ENCODE measurements at regions not wholly inside any gene's neighbourhood (a gene's known extent, or its start where the extent isn't known, plus 50 kb on each side); places are given as distances from the start of the nearest gene placed in this dataset.

DNA sequence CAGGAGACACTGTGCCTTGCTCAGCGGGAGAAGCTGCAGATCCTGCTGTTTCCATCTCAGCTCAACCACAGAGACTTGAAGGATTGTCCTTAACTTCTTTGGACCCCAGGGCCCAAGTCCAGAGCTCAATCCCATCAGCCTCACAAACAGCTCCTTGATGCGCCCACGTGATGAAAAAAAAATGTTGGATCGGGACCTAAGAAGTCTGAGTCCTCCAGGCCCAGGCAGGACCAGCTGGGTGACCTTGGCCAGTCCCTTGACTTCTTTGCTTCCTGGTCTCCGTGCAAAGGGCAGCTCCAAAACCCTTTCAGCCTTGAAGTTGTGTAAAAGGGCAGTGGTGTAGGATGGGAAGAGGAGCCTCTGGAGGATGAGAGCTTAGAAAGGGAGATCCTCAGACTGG lies 175.5 kb downstream of the ZFP36L2 start:
- no peak for DNase-seq

DNA sequence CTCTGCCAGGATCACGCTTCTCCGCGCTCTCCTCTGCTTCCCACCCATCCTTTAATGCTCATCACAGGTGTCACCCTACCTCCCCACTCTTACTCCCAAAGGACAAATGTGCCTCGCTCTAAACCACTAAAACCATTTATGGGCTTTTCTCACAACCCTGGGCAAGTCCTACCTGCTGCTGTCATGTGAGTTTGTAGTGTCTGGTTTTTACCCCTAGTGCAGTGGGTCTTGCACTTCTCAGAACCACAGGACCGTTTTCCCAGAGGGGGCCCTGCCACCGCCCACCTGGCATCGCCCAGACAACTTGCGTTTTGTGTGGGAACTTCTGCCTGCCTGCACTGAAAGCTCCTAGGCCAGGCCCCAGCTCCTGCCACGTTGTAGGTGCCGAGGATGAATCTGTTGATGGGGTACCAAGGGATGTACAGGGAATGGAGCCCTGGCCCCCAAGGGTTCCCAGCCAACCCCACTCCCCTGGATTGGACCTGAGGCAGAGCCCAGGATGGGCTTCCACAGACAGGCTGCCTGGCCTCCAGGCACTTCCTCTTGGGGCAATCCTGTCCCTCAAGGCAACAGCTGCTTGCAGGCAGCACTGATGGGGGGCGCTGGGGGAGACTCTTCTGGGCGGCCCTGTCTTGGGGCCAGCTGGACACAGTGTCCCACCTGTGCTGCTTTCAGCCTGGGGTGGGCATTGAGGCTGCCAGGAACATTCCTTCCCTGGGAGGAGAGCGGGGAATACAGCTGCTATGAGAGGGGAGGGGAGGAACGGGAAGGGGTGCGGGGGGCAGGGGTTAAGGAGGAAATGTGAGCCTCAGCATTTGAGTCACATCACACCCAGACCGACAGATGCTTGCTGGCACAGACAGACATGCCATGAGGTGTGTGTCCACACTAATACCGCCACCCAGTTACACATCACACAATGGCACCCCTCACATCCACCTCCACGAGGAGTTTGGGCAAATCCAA lies 176.3 kb downstream of the ZFP36L2 start:
- DNase-seq, result no peak

DNA sequence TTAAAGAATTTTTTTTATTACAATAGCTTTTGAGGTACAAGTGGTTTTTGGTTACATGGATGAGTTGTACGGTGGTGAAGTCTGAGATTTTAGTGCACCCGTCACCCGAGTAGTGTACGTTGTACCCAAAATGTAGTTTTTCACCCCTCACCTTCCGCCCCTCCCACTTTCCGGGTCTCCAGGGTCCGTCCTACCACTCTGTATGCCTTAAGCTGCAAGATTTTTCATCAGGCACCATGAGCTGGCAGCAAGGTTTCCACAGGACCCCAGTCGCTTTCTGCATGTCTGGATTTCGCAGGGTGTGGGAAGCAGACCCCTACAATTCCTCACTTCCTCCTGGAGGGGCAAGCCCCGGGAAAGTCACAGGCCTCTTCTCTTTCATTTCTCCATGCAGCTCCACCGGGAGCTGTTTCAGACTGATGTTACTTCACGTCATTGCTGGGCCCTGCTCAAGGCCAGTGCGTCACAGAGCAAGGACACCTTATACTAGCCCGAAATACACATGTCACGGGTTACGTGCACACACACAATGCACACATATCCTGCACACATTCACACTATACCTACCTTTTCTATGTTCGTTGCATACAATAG lies 179.1 kb downstream of the ZFP36L2 start:
- no peak for DNase-seq

- DNase-seq, result no peak
Observed at GRCh38 chr2:43045866-43046265, 180.5 kb downstream of the ZFP36L2 start.

DNA sequence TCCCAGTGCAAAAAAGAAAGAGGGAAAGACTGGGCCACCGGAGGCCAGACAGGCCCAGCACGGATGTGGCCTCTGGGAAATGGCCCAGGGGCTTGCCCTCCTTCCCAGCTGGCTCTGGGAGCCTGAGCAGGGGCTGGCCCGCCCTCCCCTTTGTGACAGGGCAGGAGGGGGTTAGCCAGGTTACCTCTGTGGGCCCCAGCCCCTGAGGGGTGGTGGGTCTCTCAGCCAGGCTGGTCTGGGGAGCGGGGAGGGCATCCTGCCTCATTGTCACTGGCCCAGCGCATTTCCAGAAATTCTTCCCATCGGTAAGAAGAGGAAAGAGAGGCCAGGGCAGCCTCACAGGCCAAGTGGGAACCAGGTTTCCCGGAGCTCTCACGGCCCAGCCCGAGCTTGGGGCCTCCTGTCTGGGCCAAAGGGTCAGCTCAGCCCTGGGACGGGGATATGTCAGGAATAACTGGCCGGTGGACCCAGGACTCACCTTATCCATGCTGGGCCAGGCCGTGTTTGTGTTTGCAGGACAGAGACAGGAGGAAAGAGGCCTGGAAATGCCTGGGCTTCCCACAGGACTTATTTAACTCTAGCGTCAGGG lies 182.2 kb downstream of the ZFP36L2 start:
- no peak for DNase-seq

DNA sequence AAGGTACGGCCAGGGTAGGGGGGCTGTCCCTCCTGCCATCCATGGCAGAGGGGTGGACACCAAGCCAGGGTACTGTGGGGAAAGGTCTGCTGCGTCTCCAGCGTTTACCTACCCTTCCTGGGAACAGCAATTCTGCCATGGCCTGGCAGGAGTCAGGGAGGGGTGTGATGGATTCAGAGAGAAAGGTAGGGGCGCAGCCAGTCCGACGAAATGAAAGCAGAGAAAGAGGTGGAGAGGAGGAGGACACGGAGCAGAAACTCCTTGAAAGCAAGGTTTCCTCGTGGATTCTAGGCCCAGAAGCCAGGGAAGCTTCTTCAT lies 182.9 kb downstream of the ZFP36L2 start:
- no peak for DNase-seq

DNA sequence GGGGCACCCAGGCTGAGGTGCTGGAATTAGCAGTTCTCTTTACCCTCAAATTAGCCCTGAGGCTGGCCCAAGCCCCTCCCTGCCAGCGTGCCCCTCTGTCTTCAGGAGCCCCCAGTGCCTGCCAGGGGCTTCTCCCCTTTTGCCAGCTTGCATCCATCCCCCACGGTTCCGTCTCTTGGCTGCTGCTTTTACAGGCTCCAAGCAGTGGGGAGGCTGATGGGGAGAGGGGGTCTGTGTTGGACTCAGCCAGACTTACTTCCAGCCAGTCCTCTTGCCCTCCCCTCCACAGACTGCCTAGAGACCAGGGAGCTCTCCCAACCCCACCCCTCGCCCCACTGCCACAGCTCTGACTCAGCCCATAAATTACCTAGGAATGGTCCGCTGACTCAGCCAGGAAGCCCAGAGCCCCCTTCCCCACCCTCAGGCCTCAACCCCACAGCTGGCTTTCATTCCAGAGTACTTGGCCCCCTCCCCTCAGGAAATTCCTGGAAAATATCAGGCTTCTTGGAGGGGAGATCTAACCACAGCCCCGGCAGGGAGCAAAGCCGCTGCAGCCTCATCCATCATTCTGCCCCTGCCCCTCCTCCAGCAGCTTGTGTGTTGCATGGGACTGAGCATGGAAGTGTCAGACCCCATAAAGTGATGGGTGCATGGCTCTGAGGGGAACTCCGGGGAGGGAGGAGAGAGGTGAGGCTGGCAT lies 184.6 kb downstream of the ZFP36L2 start:
- DNase-seq, result no peak

- no peak for DNase-seq
Observed at GRCh38 chr2:43041173-43041591, 185.2 kb downstream of the ZFP36L2 start.

- no peak for DNase-seq
Observed at GRCh38 chr2:43040084-43040854, 186.1 kb downstream of the ZFP36L2 start.

DNA sequence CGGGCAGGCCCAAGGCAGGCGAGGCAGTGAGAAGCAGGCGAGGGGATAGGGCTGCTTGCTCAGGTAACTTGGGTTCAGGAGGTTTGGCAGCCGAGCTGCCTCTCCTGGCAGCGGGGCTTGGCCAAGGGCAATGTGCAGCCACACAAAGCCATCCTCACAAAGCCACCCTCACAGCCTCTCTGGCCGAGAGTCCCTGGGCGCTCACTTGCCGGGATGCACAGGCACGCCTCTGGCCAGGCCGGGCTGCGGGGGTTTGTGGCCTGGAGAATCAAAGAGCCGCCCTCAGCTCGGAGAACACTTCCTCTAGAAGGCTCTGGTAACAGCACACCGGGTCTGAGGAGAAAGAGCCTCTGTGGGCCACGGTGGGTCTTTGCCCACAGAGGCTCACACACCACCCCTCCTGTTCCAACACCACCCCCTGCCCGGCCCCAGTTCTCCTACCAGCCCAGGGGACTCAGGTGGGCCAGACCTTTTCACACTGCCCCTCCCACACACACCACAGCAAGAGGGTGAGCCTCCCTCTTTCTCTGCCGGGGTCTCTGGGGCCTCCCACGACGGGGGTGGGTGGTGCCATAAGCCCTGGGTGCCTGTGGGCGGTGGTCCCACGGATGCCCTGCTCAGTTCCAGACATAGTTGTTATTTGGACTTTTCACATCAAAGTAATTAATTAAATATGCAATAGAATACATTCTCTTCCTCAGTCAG lies 186.9 kb downstream of the ZFP36L2 start:
- DNase-seq, result no peak

GRCh38 chr2:43038696-43039094 lies 187.7 kb downstream of the ZFP36L2 start:
- DNase-seq, result no peak

DNA sequence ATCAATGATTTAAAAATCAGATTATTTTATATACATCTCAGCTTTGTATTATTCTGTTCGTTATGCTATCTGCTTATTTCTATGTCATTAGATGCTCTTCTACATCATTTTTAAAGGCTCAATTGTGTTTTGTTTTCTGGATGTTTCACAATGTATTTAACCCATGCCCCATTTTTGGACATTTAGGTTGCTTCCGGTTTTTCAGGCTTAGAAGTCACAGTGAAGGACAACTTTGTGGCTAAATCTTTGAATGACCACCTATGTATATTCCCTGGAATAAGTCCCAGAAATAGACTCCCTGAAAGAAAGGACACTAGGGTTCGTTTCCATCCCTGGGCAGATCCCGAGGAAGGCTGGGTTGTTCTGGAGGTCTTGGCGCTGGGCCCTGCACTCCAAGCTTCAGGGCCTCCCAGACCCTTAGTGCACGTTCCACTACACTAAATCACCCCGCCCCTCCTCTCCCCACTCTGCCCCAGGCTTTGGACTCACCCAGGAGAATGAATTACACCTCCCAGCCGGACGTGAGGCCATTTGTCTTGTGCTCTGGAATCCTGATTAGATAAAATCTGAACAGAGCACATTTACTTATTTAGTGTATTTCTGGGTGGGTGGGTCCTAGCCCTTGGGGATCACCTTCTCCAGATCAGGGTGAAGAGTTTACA lies 188.2 kb downstream of the ZFP36L2 start:
- DNase-seq, result no peak

DNA sequence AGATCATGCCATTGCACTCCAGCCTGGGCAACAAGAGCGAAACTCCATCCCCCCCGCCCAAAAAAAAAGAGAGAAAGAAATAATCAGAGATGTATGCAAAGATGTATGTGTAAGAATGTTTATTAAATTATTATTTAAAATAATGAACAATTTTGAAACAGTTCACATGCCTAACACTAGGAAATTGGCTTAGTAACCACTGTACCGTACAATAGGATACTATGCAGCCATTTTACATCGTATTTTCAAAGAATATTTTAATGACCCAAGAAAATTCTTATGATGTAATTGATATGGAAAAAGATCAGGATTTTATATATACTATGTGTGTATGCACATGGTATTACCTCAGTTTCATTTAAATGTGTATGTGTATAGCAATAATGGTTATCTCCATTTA lies 190.5 kb downstream of the ZFP36L2 start:
- no peak for DNase-seq

- no peak for DNase-seq
Observed at GRCh38 chr2:43034921-43035320, 191.5 kb downstream of the ZFP36L2 start.

DNA sequence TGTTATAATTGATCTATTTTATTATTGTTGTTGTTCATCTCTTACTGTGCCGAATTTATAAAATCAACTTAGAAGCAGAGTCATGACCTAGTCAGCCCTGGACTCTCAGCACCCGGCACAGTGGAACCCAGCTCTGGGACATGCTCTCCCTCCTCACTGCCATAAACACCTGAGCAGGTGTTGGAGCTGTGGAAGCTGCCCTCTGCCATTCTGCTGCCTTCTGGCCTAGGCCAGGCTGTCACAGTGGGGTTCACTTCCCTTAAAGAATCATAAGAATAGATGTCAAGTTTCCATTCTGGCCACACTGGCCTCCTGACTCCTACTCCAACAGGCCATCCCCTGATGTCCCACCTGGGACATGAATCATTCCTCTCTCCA lies 192.2 kb downstream of the ZFP36L2 start:
- DNase-seq, result no peak

DNA sequence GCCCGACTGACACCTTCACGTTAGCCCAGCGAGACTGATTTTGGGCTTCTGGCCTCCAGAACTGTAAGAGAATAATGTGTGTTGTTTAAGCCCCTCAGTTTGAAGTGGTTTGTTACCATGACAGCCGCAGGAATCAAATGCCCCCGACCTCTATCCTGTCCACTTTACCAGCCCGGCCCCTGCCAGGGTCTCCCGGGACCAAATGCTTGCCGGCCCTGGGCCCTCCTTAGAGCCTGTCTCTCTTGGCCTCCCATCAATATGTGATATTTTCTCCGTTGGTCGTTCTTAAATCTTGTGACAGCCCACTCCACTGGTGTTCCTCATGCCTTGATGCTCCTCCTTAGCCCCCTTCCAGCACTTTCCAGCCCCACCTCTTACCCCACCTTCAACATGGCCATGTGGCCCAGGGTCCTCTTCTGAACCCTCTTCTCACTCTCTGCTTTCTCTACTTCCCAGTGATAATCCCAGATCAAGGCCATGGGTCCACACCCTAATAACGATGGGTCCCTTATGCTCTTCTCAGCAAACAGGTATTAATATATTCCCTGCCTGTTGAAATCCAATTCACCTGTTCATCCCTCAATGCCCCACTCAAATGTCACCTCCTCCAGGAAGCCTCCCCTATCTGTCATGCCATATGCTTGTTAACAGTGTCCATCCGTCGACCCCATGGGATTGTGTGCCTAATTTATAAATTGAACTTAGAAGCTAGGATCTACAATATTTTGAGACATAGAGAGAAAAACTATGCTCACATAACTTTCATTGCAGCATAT lies 192.8 kb downstream of the ZFP36L2 start:
- no peak for DNase-seq

DNA sequence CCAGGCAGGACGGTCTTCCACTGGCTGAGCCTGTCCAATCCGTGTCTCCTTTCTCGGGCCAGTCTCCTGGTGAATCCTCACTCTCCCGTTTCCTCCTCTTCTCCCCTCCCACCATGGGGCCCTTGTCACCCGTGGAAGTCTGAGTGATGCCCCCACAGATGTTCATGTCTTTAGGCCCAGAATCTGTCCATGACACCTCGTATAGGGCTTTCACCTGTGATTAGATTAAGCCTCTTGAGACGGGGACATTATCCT lies 193.5 kb downstream of the ZFP36L2 start:
- no peak for DNase-seq

- no peak for DNase-seq
Observed at GRCh38 chr2:43032213-43033015, 194.0 kb downstream of the ZFP36L2 start.

DNA sequence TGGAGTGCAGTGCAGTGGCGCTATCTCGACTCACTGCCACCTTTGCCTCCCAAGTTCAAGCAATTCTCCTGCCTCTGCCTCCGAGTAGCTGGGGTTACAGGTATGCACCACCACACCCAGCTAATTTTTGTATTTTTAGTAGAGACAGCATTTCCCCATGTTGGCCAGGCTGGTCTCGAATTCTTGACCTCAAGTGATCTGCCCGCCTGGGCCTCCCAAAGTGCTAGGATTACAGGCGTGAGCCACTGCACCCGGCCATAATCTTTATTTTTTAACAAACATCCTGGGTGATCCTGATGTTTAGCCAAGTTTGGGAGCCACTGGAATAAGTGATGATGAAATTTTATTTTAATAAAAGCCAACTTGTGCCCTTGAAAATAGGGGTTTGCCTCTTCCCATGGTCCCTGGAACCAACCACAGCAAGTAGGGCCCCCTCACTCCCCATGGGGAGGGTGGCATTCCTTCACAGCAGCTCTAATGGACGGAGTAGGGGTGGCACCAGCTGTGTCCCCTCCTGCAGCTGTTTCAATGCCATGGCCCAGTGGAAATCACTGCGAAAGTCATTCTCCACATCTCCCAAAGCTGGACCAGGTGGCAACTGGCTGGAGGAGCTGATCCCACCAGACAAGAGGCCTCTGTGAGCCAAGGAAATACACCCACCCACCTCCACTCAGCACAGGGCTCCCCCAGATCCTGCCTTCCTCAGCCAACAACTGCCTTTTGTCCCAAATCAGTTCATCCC lies 194.8 kb downstream of the ZFP36L2 start:
- DNase-seq, result no peak
